Body of pancreas (tissue), 4 donors: ENCODE measurements at regions not wholly inside any gene's neighbourhood (a gene's known extent, or its start where the extent isn't known, plus 50 kb on each side); places are given as distances from the start of the nearest gene placed in this dataset.
"Not testable (repeated sequence)": the region's sequence is repeated elsewhere in the genome, so short reads cannot be mapped to it uniquely, and the experiment has no call there.

ENCODE experiments used
- ATAC-seq: fragments of 150-250 bp; one replicate; pipeline ENCODE4 v1.9.1; 2016
- DNase-seq, 4 donors: peaks; one replicate each; pipeline ENCODE4 v3.0.0-alpha.2; 2019
- H3K27ac ChIP-seq, 4 donors: fragments of 200-600 bp; sonication (generic); 1 replicate in 3 of 4; 2 replicates in 1 of 4; pipeline versions ENCODE4 v1.5.1 to v1.6.1; 2016 to 2019; ENCODE audit warnings: mild to moderate bottlenecking in 1 of 4, mixed read lengths in 1 of 4, moderate library complexity in 1 of 4
- H3K27me3 ChIP-seq, 2 donors: fragments of 200-600 bp; sonication (generic); one replicate each; pipeline ENCODE4 v1.6.0; 2016; ENCODE audit warnings: mild to moderate bottlenecking in 1 of 2
- H3K36me3 ChIP-seq, 2 donors: fragments of 200-600 bp; sonication (generic); replicated peaks in 1 of 2; 2 replicates each; pipeline ENCODE4 v1.5.1; 2016; ENCODE audit warnings: low read depth in 2 of 2; ENCODE audit not compliant: insufficient read depth in 1 of 2
- H3K4me1 ChIP-seq: fragments of 200-600 bp; sonication (generic); one replicate; pipeline ENCODE4 v1.6.0; 2016
- H3K4me3 ChIP-seq, 2 donors: fragments of 200-600 bp; sonication (generic); 1 replicate in 1 of 2; 2 replicates in 1 of 2; pipeline ENCODE4 v1.5.1; 2016 to 2019
- H3K9me3 ChIP-seq, 3 donors: fragments of 200-600 bp; sonication (generic); 1 replicate in 2 of 3; 2 replicates in 1 of 3; pipeline ENCODE4 v1.5.1; 2016
- CTCF ChIP-seq, 7 experiments: fragments of 450-650 bp in 4 of 7; fragments of 200-600 bp in 3 of 7; sonication (generic) in 3 of 7; IDR thresholded peaks; one replicate each; pipeline ENCODE4 v1.5.1; 2016 to 2019; ENCODE audit warnings: antibody characterized with exemption in 7 of 7
- POLR2A ChIP-seq, 3 donors: fragments of 450-650 bp; IDR thresholded peaks; one replicate each; pipeline ENCODE4 v1.6.1; 2016; ENCODE audit warnings: antibody characterized with exemption in 3 of 3, mild to moderate bottlenecking in 2 of 3
- WGBS, 2 donors: methylation state at CpG; one replicate each; pipeline ENCODE4 v1.1.5; 2017; 5-methylcytosine and 5-hydroxymethylcytosine counted together
- intact Hi-C: fragments of 100-400 bp; cut with DNase I; formaldehyde crosslinking; loops from one replicate; pipeline ENCODE4 v1.15.1; 2023

DNA sequence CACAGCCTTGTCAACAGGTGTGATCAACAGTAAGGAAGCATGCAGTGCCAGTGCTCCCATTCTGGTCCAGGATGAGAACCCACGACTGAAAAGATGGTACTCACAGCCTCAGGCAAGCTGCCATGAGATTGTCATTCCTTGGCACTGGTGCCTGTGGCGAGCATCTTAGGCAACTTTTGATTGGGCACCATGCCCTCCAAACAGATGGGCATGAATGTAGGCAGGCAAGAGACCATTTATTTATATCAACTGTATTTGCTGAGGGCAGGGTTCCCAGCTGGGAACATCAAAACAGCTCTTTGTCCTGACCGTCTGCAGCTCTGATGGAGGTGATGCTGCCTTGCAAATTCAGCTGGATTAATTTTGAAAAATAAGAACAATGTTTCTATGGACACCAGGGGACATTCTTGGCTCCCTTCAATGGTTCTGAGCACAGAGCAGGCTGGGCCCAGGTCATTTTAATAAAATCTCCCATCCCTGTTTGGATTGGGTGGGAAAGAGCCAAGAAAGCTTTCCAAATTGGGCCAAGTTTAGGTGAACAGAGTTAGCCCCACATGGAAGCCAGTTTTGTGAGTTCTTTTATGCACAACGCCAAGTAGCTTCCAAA, 522.5 kb downstream of the RMST start:
- Histone ChIP-seq H3K36me3 (no peaks in the 10 kb centered on the region), H3K4me1 (no peaks in the 10 kb centered on the region), H3K9me3 (no peaks in the 10 kb centered on the region), H3K27ac (no peak overlapping the region), H3K27me3 (no peaks in the 10 kb centered on the region), H3K4me3 (no peak overlapping the region)
- TF ChIP-seq CTCF (IDR thresholded peaks at IDR 0.05) (no peak), POLR2A (IDR thresholded peaks at IDR 0.05) (no peak)
- 63% methylated on average over 3 to 4 of the region's 4 CpGs for WGBS, 2 donors
- ATAC-seq (no peak), DNase-seq (no peak)
- intact Hi-C loops: no loop called here

DNA sequence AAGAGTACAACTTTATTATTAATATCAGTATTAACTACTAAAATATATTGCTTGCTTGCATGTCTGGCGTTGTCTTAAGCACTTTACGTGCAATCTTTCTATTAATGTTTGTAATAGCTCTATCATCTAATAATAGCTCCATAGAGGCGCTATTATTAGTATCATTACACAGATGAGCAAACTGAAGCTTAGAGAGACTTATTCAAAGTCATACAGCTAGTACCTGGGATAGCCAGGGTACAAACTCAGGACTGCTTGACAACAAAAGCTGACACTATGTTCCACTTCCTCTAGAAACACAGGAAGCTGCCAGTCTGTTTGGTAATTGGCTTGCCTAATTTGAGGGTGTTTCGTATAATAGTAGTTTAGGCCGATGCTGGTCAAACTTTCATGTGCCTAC, 523.2 kb downstream of the RMST start:
- intact Hi-C loops: no loop called here
- Histone ChIP-seq H3K27ac (no peak overlapping the region), H3K27me3 (no peaks in the 10 kb centered on the region), H3K4me1 (no peaks in the 10 kb centered on the region), H3K4me3 (no peak overlapping the region), H3K9me3 (peaks cover 0 to under 1% (median 0%) of the 10 kb centered on the region in 3 donors), H3K36me3 (no peaks in the 10 kb centered on the region)
- 74 to 79% methylated on average over 5 of the region's 5 CpGs for WGBS, 2 donors
- ATAC-seq: no peak
- DNase-seq: no peak
- no peak for TF ChIP-seq POLR2A (IDR thresholded peaks at IDR 0.05)
- TF ChIP-seq CTCF (IDR thresholded peaks at IDR 0.05): no peak

- intact Hi-C loops, H3K4me3 ChIP-seq, H3K9me3 ChIP-seq, H3K4me1 ChIP-seq, H3K27ac ChIP-seq, H3K27me3 ChIP-seq, DNase-seq, ATAC-seq, H3K36me3 ChIP-seq: not testable (repeated sequence)
These were observed 526.0 kb downstream of the RMST start for GRCh38 chr12:97988588-97988987.

GRCh38 chr12:97989366-97989940, 525.9 kb upstream of the TMPO start:
- TF ChIP-seq POLR2A (IDR thresholded peaks at IDR 0.05) (no peak), CTCF (IDR thresholded peaks at IDR 0.05) (no peak)
- Histone ChIP-seq H3K4me1 (no peaks in the 10 kb centered on the region), H3K27me3 (no peaks in the 10 kb centered on the region), H3K27ac (no peak overlapping the region), H3K36me3 (no peaks in the 10 kb centered on the region), H3K4me3 (no peak overlapping the region), H3K9me3 (peaks cover 0 to 4% (median 0%) of the 10 kb centered on the region in 3 donors)
- intact Hi-C loops: no loop called here
- DNase-seq (no peak), ATAC-seq (no peak)

DNA sequence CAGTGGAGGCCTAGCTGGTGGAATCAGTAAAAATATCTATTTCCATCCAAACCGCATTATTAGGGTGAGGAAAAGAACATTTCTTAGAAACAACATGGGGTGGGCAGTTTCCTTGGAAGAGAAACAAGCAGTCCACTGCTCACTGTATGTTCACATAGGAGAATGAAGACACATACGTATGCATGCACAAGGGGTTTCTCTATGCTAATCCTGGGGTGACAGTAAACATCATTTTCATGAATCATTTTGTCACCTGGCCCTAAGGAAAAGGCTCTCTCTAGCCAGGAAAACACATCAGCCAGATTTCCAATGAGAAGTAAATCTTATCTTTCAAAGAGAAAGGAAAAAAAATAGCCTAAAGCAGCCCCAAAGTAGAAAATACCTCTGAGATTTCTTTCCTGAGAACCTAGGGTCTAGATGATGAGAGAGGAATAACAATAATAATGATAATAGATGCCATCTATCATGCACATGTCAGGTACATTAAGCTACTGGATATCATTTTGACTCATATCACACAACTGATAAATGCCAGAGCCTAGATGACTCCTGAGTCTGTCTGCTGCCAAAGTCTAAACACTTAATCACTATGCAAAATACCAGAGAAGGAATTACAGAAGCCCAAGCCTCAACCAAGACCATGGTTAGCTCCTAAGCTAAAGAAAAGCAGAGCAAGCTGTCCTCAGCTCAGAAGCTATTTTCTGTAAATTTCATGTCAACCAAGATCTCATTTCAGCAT, 520.5 kb upstream of the TMPO start:
- DNase-seq (no peak), ATAC-seq (no peak)
- TF ChIP-seq CTCF (IDR thresholded peaks at IDR 0.05): no peak
- no peak for TF ChIP-seq POLR2A (IDR thresholded peaks at IDR 0.05)
- WGBS, 2 donors: 63 to 72% methylated on average over 2 of the region's 2 CpGs
- H3K27ac ChIP-seq: no peak overlapping the region
- intact Hi-C loops: no loop called here
- no peak overlapping the region for H3K4me3 ChIP-seq
- no peaks in the 10 kb centered on the region for H3K4me1 ChIP-seq
- H3K27me3 ChIP-seq: no peaks in the 10 kb centered on the region
- H3K36me3 ChIP-seq: no peaks in the 10 kb centered on the region
- H3K9me3 ChIP-seq: peaks cover 0 to 4% (median 0%) of the 10 kb centered on the region in 3 donors
